HCT116 (cell line): ENCODE measurements at regions not wholly inside any gene's neighbourhood (a gene's known extent, or its start where the extent isn't known, plus 50 kb on each side); places are given as distances from the start of the nearest gene placed in this dataset.

ENCODE experiments used
- ATAC-seq: fragments of 200-7000 bp; cut with Tn5 transposase; 2 replicates; pipeline ENCODE4 v1.9.1; 2020; ENCODE audit warnings: mild to moderate bottlenecking, moderate library complexity
- BruUV-seq: library from RNA; stranded (reverse); fragments of 400-500 nt; replicated peaks from 2 replicates; lab custom pipeline; 2021; lab: Mats Ljungman, UMichigan
- CTCF ChIA-PET: fragments of 300-600 bp; sonication (Branson Sonifier 250); formaldehyde crosslinking; loops from one replicate; lab custom pipeline; 2021; ENCODE audit warnings: antibody characterized with exemption; lab: Charles Lee
- POLR2A ChIA-PET: fragments of 300-600, 350-600 bp; sonication (Branson Sonifier 250); formaldehyde crosslinking; loops from one replicate; lab custom pipeline; 2021; ENCODE audit warnings: antibody characterized with exemption; lab: Charles Lee
- RAD21 ChIA-PET, 2 experiments: fragments of 300-600 bp; sonication (Branson Sonifier 250); formaldehyde crosslinking; loops; one replicate each; lab custom pipeline; 2023; ENCODE audit warnings: low total read pairs in 2 of 2; ENCODE audit not compliant: uncharacterized antibody in 2 of 2, unreplicated experiment in 2 of 2, low non-redundant PET in 1 of 2; lab: Charles Lee
- DNase-seq: peaks from one replicate; pipeline ENCODE4 v3.0.0-alpha.2; 2010; ENCODE audit warnings: low read depth, low spot score
- H2AFZ ChIP-seq: fragments of 200-600 bp; shearing (Covaris generic), sonication (generic); 2 replicates; pipeline ENCODE4 v1.6.1; 2017; ENCODE audit warnings: low read depth, mixed run types, mixed read lengths, antibody characterized with exemption, low read length; ENCODE audit not compliant: poor library complexity, severe bottlenecking
- H3K27ac ChIP-seq: 2 replicates; pipeline ENCODE4 v1.5.1; 2012; ENCODE audit warnings: low read depth, low read length
- H3K27me3 ChIP-seq: fragments of 200-600 bp; sonication (generic); 2 replicates; pipeline ENCODE4 v1.6.1; 2016; ENCODE audit warnings: mixed run types, low read length, mixed read lengths; ENCODE audit not compliant: insufficient read depth
- H3K36me3 ChIP-seq, 2 experiments: fragments of 200-500 bp in 1 of 2; fragments of 200-600 bp in 1 of 2; sonication (Bioruptor generic) in 1 of 2; sonication (generic) in 1 of 2; 2 replicates each; pipeline versions ENCODE4 v1.5.1 to v1.6.1; 2014 to 2016; ENCODE audit warnings: low read length in 2 of 2, inconsistent platforms in 1 of 2, mixed read lengths in 1 of 2, mixed run types in 1 of 2; ENCODE audit not compliant: insufficient read depth in 2 of 2, control insufficient read depth in 1 of 2
- H3K4me1 ChIP-seq, 2 experiments: fragments of 200-600 bp in 1 of 2; sonication (generic) in 1 of 2; 2 replicates each; pipeline versions ENCODE4 v1.5.1 to v1.6.1; 2012 to 2017; ENCODE audit warnings: low read length in 2 of 2, inconsistent platforms in 1 of 2, mild to moderate bottlenecking in 1 of 2, mixed read lengths in 1 of 2, mixed run types in 1 of 2, moderate library complexity in 1 of 2; ENCODE audit not compliant: insufficient read depth in 2 of 2, control insufficient read depth in 1 of 2
- H3K4me2 ChIP-seq: fragments of 200-600 bp; sonication (generic); 2 replicates; pipeline ENCODE4 v1.6.1; 2017; ENCODE audit warnings: mixed run types, low read length, mixed read lengths
- H3K4me3 ChIP-seq, 2 experiments: fragments of 200-600 bp in 1 of 2; sonication (generic) in 1 of 2; replicated peaks in 1 of 2; 2 replicates each; pipeline ENCODE4 v1.5.1; 2011 to 2016; ENCODE audit warnings: low read length in 2 of 2, control low read depth in 1 of 2, low read depth in 1 of 2, mild to moderate bottlenecking in 1 of 2, mixed read lengths in 1 of 2, mixed run types in 1 of 2
- H3K79me2 ChIP-seq: fragments of 200-600 bp; sonication (generic); 2 replicates; pipeline ENCODE4 v1.6.1; 2017; ENCODE audit warnings: mild to moderate bottlenecking, mixed run types, low read length, moderate library complexity, mixed read lengths; ENCODE audit not compliant: insufficient read depth
- H3K9ac ChIP-seq: fragments of 200-600 bp; sonication (generic); 2 replicates; pipeline ENCODE4 v1.6.1; 2016; ENCODE audit warnings: low read length, mixed read lengths
- H3K9me2 ChIP-seq: fragments of 200-600 bp; sonication (generic), shearing (Covaris generic); 2 replicates; pipeline ENCODE4 v1.6.1; 2017; ENCODE audit warnings: mixed run types, mild to moderate bottlenecking, moderate library complexity; ENCODE audit not compliant: insufficient read depth
- H3K9me3 ChIP-seq, 2 experiments: fragments of 200-500 bp in 1 of 2; fragments of 200-600 bp in 1 of 2; sonication (Bioruptor generic) in 1 of 2; sonication (generic) in 1 of 2; 2 replicates each; pipeline ENCODE4 v1.6.1; 2014 to 2017; ENCODE audit warnings: low read length in 2 of 2, mixed read lengths in 2 of 2, inconsistent platforms in 1 of 2, low read depth in 1 of 2, mild to moderate bottlenecking in 1 of 2, mixed run types in 1 of 2, moderate library complexity in 1 of 2; ENCODE audit not compliant: control insufficient read depth in 1 of 2, insufficient read depth in 1 of 2
- H4K20me1 ChIP-seq: fragments of 200-600 bp; sonication (generic), shearing (Covaris generic); 2 replicates; pipeline ENCODE4 v1.6.1; 2017; ENCODE audit warnings: mixed run types, mild to moderate bottlenecking, moderate library complexity; ENCODE audit not compliant: insufficient read depth
- CBX3 ChIP-seq: IDR thresholded peaks from 2 replicates; pipeline ENCODE4 v1.6.1; 2012; ENCODE audit warnings: low read depth
- CEBPB ChIP-seq: IDR thresholded peaks from 2 replicates; pipeline ENCODE4 v1.6.1; 2012; ENCODE audit warnings: low read depth
- ELF1 ChIP-seq: IDR thresholded peaks from 2 replicates; pipeline ENCODE4 v1.6.1; 2012; ENCODE audit warnings: low read depth, borderline replicate concordance
- EZH2 ChIP-seq: fragments of 200-600 bp; sonication (generic); IDR thresholded peaks from 2 replicates; pipeline ENCODE4 v1.6.1; 2017; ENCODE audit warnings: antibody characterized with exemption, mixed run types
- EZH2phosphoT487 ChIP-seq: fragments of 200-600 bp; IDR thresholded peaks from 2 replicates; pipeline ENCODE4 v1.6.1; 2018; ENCODE audit warnings: antibody characterized with exemption, borderline replicate concordance
- FOSL1 ChIP-seq: IDR thresholded peaks from 2 replicates; pipeline ENCODE4 v1.6.1; 2012; ENCODE audit warnings: low read depth
- JUND ChIP-seq: IDR thresholded peaks from 2 replicates; pipeline ENCODE4 v1.6.1; 2012
- POLR2AphosphoS5 ChIP-seq: IDR thresholded peaks from 2 replicates; pipeline ENCODE4 v1.6.1; 2011; ENCODE audit warnings: mild to moderate bottlenecking, low read depth, low read length, moderate library complexity
- SIN3A ChIP-seq: IDR thresholded peaks from 2 replicates; pipeline ENCODE4 v1.6.1; 2012; ENCODE audit warnings: low read depth
- TCF7L2 ChIP-seq: IDR thresholded peaks from 2 replicates; pipeline ENCODE4 v1.7.0; 2011; ENCODE audit warnings: borderline replicate concordance, inconsistent platforms; ENCODE audit not compliant: insufficient read depth, insufficient read length; ENCODE audit errors: extremely low read depth
- YY1 ChIP-seq: IDR thresholded peaks from 2 replicates; pipeline ENCODE4 v1.6.1; 2011; ENCODE audit warnings: low read length, low read depth, moderate library complexity, mild to moderate bottlenecking; ENCODE audit not compliant: insufficient replicate concordance; ENCODE audit errors: extremely low read depth
- ZNF274 ChIP-seq: fragments of 200-500 bp; sonication (Bioruptor generic); IDR thresholded peaks from 2 replicates; pipeline ENCODE4 v1.6.1; 2014; ENCODE audit warnings: mild to moderate bottlenecking, low read depth, low read length, inconsistent platforms
- intact Hi-C: fragments of 100-400 bp; cut with micrococcal nuclease; formaldehyde crosslinking; loops from 2 replicates; pipeline ENCODE4 v1.10.0; 2022
- TF ChIP-seq, protein P1 (sequence below): IDR thresholded peaks from 2 replicates; pipeline ENCODE4 v1.6.1; 2012
- TF ChIP-seq, protein P2 (sequence below): IDR thresholded peaks from 2 replicates; pipeline ENCODE4 v1.6.1; 2012; ENCODE audit warnings: low read depth
- TF ChIP-seq, protein P3 (sequence below): IDR thresholded peaks from 2 replicates; pipeline ENCODE4 v1.6.1; 2012

DNA sequence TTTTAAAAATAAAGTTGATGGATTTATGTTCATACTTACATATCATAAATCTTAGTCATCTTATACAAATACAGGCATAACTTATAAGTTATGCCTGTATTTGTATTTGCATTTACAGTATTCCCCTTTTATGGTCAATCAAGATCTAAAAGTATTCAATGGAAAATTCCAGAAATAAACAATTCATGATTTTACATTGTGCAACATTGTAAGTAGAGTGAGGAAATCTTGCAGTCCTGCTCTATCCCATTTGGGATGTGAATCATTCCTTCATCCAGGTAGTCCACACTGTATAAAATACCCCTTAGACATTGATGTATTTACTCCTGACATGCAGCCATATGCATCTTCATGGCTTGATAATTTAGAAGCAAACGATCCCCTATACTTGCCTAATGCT is 795.3 kb downstream of the SLITRK1 start:
- no TSS peak for BruUV-seq
- Histone ChIP-seq H3K9ac (no peak overlapping the region), H3K27ac (no peak overlapping the region), H3K4me2 (no peak overlapping the region), H3K36me3 (no peaks in the 10 kb centered on the region), H3K4me1 (no peaks in the 10 kb centered on the region), H3K4me3 (no peak overlapping the region), H2AFZ (no peak overlapping the region), H3K9me3 (peaks cover 0 to 3% of the 10 kb centered on the region in 2 experiments; a peak in 1 of 4 replicates), H3K79me2 (no peaks in the 10 kb centered on the region), H4K20me1 (no peaks in the 10 kb centered on the region), H3K9me2 (no peaks in the 10 kb centered on the region), H3K27me3 (no peaks in the 10 kb centered on the region)
- CTCF ChIA-PET, result no interaction called here
- DNase-seq (no peak), ATAC-seq (no peak)
- POLR2A ChIA-PET, result no interaction called here
- TF ChIP-seq EZH2, result no peak
- no peak for TF ChIP-seq EZH2phosphoT487
- no peak for TF ChIP-seq CEBPB
- no peak for TF ChIP-seq FOSL1
- intact Hi-C loops, result no loop called here
- RAD21 ChIA-PET, result no interaction called here

DNA sequence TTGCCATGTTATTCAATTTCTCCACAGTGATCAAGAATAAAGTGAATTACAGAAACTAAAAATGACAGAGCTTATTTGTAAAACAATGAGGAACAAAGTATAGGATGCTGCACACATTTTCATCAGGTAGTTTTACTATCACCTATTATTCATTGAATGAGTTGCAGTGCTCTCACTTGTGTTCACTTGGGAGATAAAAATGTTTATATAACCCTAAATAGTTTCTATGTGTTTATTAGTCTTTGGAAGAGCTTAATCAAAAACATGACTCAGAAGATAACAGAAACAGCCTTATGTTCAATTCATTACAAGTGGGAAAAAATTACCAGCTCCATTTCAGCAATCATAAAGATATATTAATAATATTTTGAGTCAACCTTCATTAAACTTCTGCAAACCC is 796.2 kb downstream of the SLITRK1 start:
- ATAC-seq, result no peak
- no peak overlapping the region for H3K27ac ChIP-seq
- no peaks in the 10 kb centered on the region for H3K79me2 ChIP-seq
- H3K27me3 ChIP-seq, result no peaks in the 10 kb centered on the region
- ChIA-PET POLR2A (no interaction called here), CTCF (no interaction called here), RAD21 (no interaction called here)
- no peak overlapping the region for H3K4me2 ChIP-seq
- H4K20me1 ChIP-seq, result no peaks in the 10 kb centered on the region
- no peak overlapping the region for H2AFZ ChIP-seq
- H3K9me3 ChIP-seq, result peaks cover 0 to 3% of the 10 kb centered on the region in 2 experiments; a peak in 1 of 4 replicates
- H3K9me2 ChIP-seq, result no peaks in the 10 kb centered on the region
- H3K36me3 ChIP-seq, result no peaks in the 10 kb centered on the region
- intact Hi-C loops, result no loop called here
- no peak overlapping the region for H3K4me3 ChIP-seq
- no peak for DNase-seq
- no peak overlapping the region for H3K9ac ChIP-seq
- BruUV-seq, result no TSS peak
- TF ChIP-seq POLR2AphosphoS5 (no peak), ZNF274 (no peak), YY1 (no peak), JUND (no peak), TCF7L2 (no peak), SIN3A (no peak), FOSL1 (no peak), ELF1 (no peak), CBX3 (no peak)
- TF ChIP-seq, protein P1, sequence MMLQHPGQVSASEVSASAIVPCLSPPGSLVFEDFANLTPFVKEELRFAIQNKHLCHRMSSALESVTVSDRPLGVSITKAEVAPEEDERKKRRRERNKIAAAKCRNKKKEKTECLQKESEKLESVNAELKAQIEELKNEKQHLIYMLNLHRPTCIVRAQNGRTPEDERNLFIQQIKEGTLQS, result no peak
- TF ChIP-seq, protein P2, sequence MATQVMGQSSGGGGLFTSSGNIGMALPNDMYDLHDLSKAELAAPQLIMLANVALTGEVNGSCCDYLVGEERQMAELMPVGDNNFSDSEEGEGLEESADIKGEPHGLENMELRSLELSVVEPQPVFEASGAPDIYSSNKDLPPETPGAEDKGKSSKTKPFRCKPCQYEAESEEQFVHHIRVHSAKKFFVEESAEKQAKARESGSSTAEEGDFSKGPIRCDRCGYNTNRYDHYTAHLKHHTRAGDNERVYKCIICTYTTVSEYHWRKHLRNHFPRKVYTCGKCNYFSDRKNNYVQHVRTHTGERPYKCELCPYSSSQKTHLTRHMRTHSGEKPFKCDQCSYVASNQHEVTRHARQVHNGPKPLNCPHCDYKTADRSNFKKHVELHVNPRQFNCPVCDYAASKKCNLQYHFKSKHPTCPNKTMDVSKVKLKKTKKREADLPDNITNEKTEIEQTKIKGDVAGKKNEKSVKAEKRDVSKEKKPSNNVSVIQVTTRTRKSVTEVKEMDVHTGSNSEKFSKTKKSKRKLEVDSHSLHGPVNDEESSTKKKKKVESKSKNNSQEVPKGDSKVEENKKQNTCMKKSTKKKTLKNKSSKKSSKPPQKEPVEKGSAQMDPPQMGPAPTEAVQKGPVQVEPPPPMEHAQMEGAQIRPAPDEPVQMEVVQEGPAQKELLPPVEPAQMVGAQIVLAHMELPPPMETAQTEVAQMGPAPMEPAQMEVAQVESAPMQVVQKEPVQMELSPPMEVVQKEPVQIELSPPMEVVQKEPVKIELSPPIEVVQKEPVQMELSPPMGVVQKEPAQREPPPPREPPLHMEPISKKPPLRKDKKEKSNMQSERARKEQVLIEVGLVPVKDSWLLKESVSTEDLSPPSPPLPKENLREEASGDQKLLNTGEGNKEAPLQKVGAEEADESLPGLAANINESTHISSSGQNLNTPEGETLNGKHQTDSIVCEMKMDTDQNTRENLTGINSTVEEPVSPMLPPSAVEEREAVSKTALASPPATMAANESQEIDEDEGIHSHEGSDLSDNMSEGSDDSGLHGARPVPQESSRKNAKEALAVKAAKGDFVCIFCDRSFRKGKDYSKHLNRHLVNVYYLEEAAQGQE, result no peak
- TF ChIP-seq, protein P3, sequence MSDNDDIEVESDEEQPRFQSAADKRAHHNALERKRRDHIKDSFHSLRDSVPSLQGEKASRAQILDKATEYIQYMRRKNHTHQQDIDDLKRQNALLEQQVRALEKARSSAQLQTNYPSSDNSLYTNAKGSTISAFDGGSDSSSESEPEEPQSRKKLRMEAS, result no peak
- no peaks in the 10 kb centered on the region for H3K4me1 ChIP-seq
